ENCODE measurements at regions not wholly inside any gene's neighbourhood (a gene's known extent, or its start where the extent isn't known, plus 50 kb on each side); places are given as distances from the start of the nearest gene placed in this dataset.
A peak's percentile ranks its signal among the peaks of the same experiment; 100 is the strongest.
"Not testable (repeated sequence)": the region's sequence is repeated elsewhere in the genome, so short reads cannot be mapped to it uniquely, and the experiment has no call there.

- DNase-seq: no peak
Measured at GRCh38 chr2:192813341-192813740, 618.6 kb upstream of the TMEFF2 start.

- no peak for DNase-seq
Measured at GRCh38 chr2:192809173-192809572, 614.4 kb upstream of the TMEFF2 start.

GRCh38 chr2:192783643-192784042 lies 588.9 kb upstream of the TMEFF2 start:
- DNase-seq: no peak

- DNase-seq: no peak
Measured at GRCh38 chr2:192775459-192776262, 580.9 kb upstream of the TMEFF2 start.

GRCh38 chr2:192775011-192775410 lies 580.3 kb upstream of the TMEFF2 start:
- no peak for DNase-seq

- no peak for DNase-seq
Measured at GRCh38 chr2:192773044-192773443, 578.3 kb upstream of the TMEFF2 start.

- DNase-seq: no peak
Measured at GRCh38 chr2:192749611-192750200, 555.0 kb upstream of the TMEFF2 start.

GRCh38 chr2:192741889-192742288 lies 547.2 kb upstream of the TMEFF2 start:
- no peak for DNase-seq

GRCh38 chr2:192735447-192735846 lies 540.7 kb upstream of the TMEFF2 start:
- DNase-seq: no peak

GRCh38 chr2:192729369-192729768 lies 534.6 kb upstream of the TMEFF2 start:
- DNase-seq: no peak

- DNase-seq: no peak
Measured at GRCh38 chr2:192725991-192726390, 531.3 kb upstream of the TMEFF2 start.

- DNase-seq: no peak
Measured at GRCh38 chr2:192719629-192720028, 524.9 kb upstream of the TMEFF2 start.

- DNase-seq: no peak
Measured at GRCh38 chr2:192718340-192718739, 523.6 kb upstream of the TMEFF2 start.

GRCh38 chr2:192700934-192701333 lies 506.2 kb upstream of the TMEFF2 start:
- no peak for DNase-seq

- DNase-seq: no peak
Measured at GRCh38 chr2:192697880-192698279, 503.1 kb upstream of the TMEFF2 start.

- DNase-seq: no peak
Measured at GRCh38 chr2:192696857-192697256, 502.1 kb upstream of the TMEFF2 start.

- DNase-seq: no peak
Measured at GRCh38 chr2:192687015-192687414, 492.3 kb upstream of the TMEFF2 start.

- not testable (repeated sequence) for DNase-seq
Measured at GRCh38 chr2:192682511-192682910, 487.8 kb upstream of the TMEFF2 start.

- DNase-seq: no peak
Measured at GRCh38 chr2:192675681-192676080, 480.9 kb upstream of the TMEFF2 start.

GRCh38 chr2:192669505-192670091 lies 474.9 kb upstream of the TMEFF2 start:
- no peak for DNase-seq

GRCh38 chr2:192660555-192660954 lies 465.8 kb upstream of the TMEFF2 start:
- DNase-seq: not testable (repeated sequence)

- DNase-seq: no peak
Measured at GRCh38 chr2:192657362-192657761, 462.6 kb upstream of the TMEFF2 start.

- DNase-seq: peak; percentile 34
Measured at GRCh38 chr2:192655916-192656315, 461.2 kb upstream of the TMEFF2 start.

Measured in NCI-H1436 (cell line).